Testis (tissue), 2 donors: ENCODE measurements at regions not wholly inside any gene's neighbourhood (a gene's known extent, or its start where the extent isn't known, plus 50 kb on each side); places are given as distances from the start of the nearest gene placed in this dataset.

Source experiments
- DNase-seq: peaks from one replicate; pipeline ENCODE4 v3.0.0-alpha.2; 2019
- H3K27ac ChIP-seq, 2 donors: fragments of 200-600 bp; sonication (generic); one replicate each; pipeline ENCODE4 v1.5.1; 2019
- H3K27me3 ChIP-seq: fragments of 200-600 bp; sonication (generic); one replicate; pipeline ENCODE4 v1.5.1; 2019
- H3K36me3 ChIP-seq: fragments of 200-600 bp; sonication (generic); one replicate; pipeline ENCODE4 v1.5.1; 2017; ENCODE audit warnings: low read depth; ENCODE audit errors: missing control alignments
- H3K4me1 ChIP-seq: fragments of 200-600 bp; sonication (generic); one replicate; pipeline ENCODE4 v1.5.1; 2019
- H3K4me3 ChIP-seq, 2 donors: fragments of 200-600 bp; sonication (generic); one replicate each; pipeline ENCODE4 v1.5.1; 2017 to 2019
- H3K9me3 ChIP-seq: fragments of 200-600 bp; sonication (generic); one replicate; pipeline ENCODE4 v1.5.1; 2017
- CTCF ChIP-seq, 3 experiments: fragments of 450-650 bp in 2 of 3; fragments of 200-600 bp in 1 of 3; sonication (generic) in 1 of 3; IDR thresholded peaks; one replicate each; pipeline ENCODE4 v1.5.1; 2016 to 2019; ENCODE audit warnings: antibody characterized with exemption in 3 of 3, mild to moderate bottlenecking in 2 of 3, moderate library complexity in 1 of 3
- POLR2A ChIP-seq: fragments of 450-650 bp; IDR thresholded peaks from one replicate; pipeline ENCODE4 v1.6.1; 2017; ENCODE audit warnings: antibody characterized with exemption, mild to moderate bottlenecking, moderate library complexity
- WGBS, 2 donors: methylation state at CpG; one replicate each; pipeline ENCODE4 v1.1.5; 2018; 5-methylcytosine and 5-hydroxymethylcytosine counted together
- intact Hi-C: fragments of 100-400 bp; cut with DNase I; formaldehyde crosslinking; loops from one replicate; pipeline ENCODE4 v1.15.1; 2023; ENCODE audit warnings: low total_unique reads

- TF ChIP-seq POLR2A (no peak), CTCF (IDR thresholded peaks at IDR 0.05) (no peak)
- H3K27ac ChIP-seq: no peak overlapping the region
These were observed 147.4 kb downstream of the RASSF9 start for GRCh38 chr12:85688837-85689236.

GRCh38 chr12:85690146-85690545 is 146.1 kb downstream of the RASSF9 start:
- WGBS, 2 donors: 81 to 84% methylated on average over 3 of the region's 3 CpGs
- H3K4me1 ChIP-seq: no peaks in the 10 kb centered on the region
- H3K27me3 ChIP-seq: no peaks in the 10 kb centered on the region
- intact Hi-C loops: no loop called here
- no peaks in the 10 kb centered on the region for H3K36me3 ChIP-seq
- H3K4me3 ChIP-seq: no peak overlapping the region
- H3K27ac ChIP-seq: no peak overlapping the region
- DNase-seq: no peak
- no peaks in the 10 kb centered on the region for H3K9me3 ChIP-seq
- no peak for TF ChIP-seq POLR2A
- no peak for TF ChIP-seq CTCF (IDR thresholded peaks at IDR 0.05)

More at GRCh38 chr12:85688837-85689236, 147.4 kb downstream of the RASSF9 start:
- Histone ChIP-seq H3K4me3 (no peak overlapping the region), H3K9me3 (no peaks in the 10 kb centered on the region), H3K36me3 (no peaks in the 10 kb centered on the region), H3K4me1 (no peaks in the 10 kb centered on the region), H3K27me3 (no peaks in the 10 kb centered on the region)
- no peak for DNase-seq
- intact Hi-C loops: no loop called here
- WGBS, 2 donors: 61 to 67% methylated on average over 1 of the region's 1 CpG

GRCh38 chr12:85693093-85693665 is 143.0 kb downstream of the RASSF9 start:
- Histone ChIP-seq H3K27me3 (no peaks in the 10 kb centered on the region), H3K4me1 (no peaks in the 10 kb centered on the region), H3K9me3 (no peaks in the 10 kb centered on the region), H3K4me3 (no peak overlapping the region), H3K27ac (no peak overlapping the region), H3K36me3 (no peaks in the 10 kb centered on the region)
- intact Hi-C loops: no loop called here
- DNase-seq: no peak
- TF ChIP-seq CTCF (IDR thresholded peaks at IDR 0.05) (no peak), POLR2A (no peak)
- WGBS, 2 donors: 92 to 94% methylated on average over 3 of the region's 3 CpGs

GRCh38 chr12:85695097-85695715 is 141.0 kb downstream of the RASSF9 start:
- H3K4me3 ChIP-seq: no peak overlapping the region
- H3K9me3 ChIP-seq: no peaks in the 10 kb centered on the region
- intact Hi-C loops: no loop called here
- no peaks in the 10 kb centered on the region for H3K4me1 ChIP-seq
- no peaks in the 10 kb centered on the region for H3K36me3 ChIP-seq
- no peak overlapping the region for H3K27ac ChIP-seq
- WGBS, 2 donors: 72 to 77% methylated on average over 4 of the region's 4 CpGs
- no peak for DNase-seq
- TF ChIP-seq POLR2A (no peak), CTCF (IDR thresholded peaks at IDR 0.05) (no peak)
- H3K27me3 ChIP-seq: no peaks in the 10 kb centered on the region

GRCh38 chr12:85697003-85697402 is 139.2 kb downstream of the RASSF9 start:
- WGBS, 2 donors: 90 to 94% methylated on average over 2 of the region's 2 CpGs
- intact Hi-C loops: no loop called here
- H3K9me3 ChIP-seq: no peaks in the 10 kb centered on the region
- H3K4me1 ChIP-seq: no peaks in the 10 kb centered on the region
- H3K27me3 ChIP-seq: no peaks in the 10 kb centered on the region
- no peak overlapping the region for H3K4me3 ChIP-seq
- no peak overlapping the region for H3K27ac ChIP-seq
- no peak for TF ChIP-seq CTCF (IDR thresholded peaks at IDR 0.05)
- TF ChIP-seq POLR2A: no peak
- DNase-seq: no peak
- no peaks in the 10 kb centered on the region for H3K36me3 ChIP-seq
